NCI-H2196 (cell line): ENCODE measurements at regions not wholly inside any gene's neighbourhood (a gene's known extent, or its start where the extent isn't known, plus 50 kb on each side); places are given as distances from the start of the nearest gene placed in this dataset.

ENCODE experiments used
- DNase-seq: peaks from one replicate; lab custom pipeline; 2025; ENCODE audit not compliant: unreplicated experiment; lab: John Stamatoyannopoulos, UW

DNA sequence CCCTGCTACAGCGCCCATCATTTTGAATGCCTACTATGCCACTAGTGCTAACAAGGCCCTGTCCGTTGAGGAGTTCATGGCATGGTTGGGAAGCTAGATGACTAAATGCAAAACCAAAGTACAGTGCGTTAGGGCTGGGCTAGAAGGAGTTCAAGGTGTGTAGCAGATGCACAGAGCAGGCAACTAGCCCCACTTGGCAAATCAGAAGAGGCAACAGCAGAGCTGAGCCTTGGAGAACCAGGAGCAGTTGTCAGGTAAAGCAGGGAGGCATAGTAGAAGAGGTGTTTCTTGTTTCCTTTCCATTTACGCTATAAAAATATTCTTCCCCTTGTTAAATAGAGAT is 146.6 kb upstream of the CPEB2 start:
- no peak for DNase-seq

DNA sequence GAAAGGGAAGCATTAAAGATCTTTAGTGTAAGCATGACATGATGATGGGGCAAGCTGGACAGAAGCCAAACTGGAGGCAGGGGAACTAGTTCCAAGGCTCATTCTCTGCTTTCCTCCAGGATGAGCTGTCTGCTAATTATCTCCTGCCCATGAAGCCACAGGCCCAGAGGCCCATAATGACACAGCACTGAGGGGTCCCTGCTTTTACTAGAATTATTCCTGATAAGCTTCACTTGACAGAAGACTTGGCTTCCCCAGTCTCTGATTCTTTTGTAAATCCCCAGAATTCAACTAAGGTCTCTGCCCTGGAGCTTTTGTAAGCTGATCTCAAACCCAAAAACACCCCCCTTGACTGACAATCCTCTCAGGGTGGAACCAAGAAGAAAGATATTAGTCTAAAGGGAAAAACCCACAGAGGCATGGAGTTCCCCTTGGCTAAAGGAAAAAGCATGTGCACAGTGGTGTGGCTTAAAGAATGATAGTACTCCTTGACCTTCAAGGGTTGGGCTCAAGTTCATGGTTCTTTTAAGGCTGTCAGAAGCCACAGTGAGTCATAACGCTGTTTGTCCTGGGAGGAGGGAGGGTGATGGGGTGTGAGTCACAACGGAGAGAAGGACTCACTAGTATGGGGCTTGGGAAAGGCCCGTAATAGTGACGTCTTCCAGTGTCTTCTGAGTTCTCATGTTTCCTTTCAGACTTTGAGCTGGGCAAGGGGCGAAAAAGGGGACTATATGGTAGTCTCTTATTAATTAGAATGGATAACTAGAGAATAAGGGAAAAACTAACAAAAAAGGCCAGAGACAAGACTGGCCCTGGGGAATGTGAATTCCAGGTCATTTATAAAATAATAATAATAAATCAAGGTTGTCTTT is 146.0 kb upstream of the CPEB2 start:
- no peak for DNase-seq

GRCh38 chr4:14856934-14857235 is 145.4 kb upstream of the CPEB2 start:
- no peak for DNase-seq

DNA sequence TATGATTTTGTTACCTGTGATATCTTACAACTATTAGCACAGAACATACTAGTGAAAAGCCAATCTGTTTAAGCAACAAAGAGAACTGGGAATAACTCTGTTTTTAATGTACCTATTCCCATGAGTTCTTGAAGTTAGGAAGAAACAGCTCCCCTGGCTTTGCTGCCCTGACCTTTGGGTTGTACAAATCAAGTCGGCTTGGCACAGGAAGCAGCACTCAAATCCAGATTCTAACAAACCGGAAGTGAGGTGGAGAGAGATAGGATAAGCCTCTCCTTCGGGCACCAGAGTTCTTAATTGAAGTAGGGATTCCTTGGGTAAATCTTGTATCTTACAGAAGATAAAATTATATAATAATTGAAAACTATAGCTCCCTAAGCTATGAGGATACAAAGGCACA is 144.8 kb upstream of the CPEB2 start:
- no peak for DNase-seq

DNA sequence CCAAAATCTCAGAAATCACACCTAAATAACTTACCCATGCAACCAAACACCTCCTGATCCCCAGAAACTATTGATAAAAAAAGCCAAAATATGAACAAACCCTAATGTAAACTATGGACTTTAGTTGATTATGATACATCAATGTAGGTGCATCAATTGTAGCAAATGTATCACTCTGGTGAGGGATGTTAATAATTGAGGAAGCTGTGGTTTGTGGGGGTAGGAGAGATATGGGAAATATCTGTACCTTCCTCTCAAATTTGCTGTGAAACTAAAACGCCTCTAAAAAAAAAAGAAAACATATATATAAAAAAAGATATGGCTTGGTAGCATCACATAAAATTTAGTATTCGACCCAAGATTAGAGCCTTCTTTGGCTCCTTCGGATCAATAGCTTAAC is 144.3 kb upstream of the CPEB2 start:
- no peak for DNase-seq

- DNase-seq, result no peak
Measured at GRCh38 chr4:14862891-14863290, 139.4 kb upstream of the CPEB2 start.

DNA sequence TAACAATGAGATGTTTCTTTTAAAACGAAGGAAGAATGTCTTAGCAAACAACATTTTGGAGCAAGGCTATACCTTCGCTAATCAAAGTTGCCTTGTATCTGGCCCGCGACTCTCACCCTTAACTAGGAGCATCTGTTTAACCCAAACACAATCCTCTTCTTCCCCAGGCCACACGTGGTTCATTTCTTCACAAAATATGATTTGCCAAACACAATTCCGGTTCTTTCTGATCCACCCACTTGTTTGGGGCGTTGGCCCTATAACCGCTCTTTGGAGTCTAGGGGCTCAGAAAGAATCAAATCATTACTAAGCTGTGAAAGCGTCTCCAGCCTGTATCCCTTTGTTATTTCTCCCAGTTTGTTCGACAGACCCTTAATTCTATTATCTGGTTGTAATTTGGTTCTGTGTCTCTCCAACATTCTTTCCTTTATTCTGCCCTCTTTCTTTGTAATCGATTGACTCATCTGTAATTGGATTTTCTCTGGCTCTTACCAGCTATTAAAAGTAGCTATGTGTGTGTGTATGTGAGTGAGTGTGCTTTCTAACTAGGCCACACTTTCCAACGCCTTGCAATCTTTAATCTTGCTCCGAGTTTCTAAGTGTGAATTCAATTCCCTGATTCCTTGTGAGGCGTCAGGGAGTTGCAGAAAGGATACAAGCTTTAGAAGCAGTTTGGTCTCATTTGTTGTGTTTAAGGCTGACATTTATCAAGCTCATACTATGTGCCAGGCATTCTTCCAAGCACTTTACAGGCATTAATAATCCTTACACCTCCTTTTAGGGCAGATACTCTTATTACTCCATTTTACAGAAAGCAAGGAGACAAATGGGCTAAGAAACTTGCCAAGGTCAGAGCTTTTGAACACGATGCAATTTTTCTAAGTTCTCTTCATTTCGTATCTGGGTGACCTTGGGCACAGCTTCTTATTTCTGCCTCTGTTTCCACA is 138.6 kb upstream of the CPEB2 start:
- no peak for DNase-seq

DNA sequence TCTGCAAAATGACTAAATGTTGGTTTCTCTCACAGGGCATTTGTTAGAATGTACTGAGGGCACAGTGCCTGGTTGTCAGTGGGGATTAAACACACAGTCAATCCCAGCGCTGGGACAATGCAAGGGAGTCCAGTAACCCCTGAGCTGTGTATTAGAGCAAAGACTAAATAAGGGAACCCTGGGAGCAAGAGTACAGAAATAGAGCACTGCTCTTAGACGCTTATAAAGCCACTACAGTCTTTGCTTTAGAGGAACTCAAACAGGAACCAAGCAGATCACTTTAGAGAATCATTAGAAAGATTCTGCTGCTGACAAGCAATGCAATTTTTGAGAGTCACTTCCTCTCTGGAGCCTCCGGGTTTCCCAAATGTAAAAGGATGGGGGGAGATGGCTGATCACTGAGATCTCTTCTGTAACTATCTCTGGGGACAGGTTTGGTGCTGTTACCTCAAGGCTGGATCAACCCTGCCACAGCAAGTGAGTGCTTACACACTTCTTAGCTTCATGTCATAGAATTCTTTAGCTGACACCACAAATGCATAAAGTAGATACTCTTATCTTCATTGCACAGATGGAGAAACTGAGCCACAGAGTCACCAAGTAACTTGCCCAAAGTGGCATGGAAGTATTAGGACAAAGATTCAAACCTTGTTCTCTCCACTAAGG is 137.8 kb upstream of the CPEB2 start:
- DNase-seq, result no peak

DNA sequence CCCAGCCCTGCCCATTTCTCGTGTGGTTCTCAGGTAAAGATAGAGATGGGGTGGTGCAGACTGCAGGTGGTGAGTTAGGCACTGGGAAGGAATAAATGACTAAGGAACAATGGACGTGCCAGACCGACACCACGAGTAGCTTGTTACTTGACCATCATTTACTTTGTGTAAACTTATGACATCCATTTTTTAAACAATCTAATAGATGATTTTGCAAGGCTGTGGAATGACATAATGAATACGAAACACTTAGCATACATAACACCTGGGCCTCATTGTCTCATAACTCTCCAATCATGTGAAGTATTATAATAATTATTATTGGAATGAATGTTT is 137.3 kb upstream of the CPEB2 start:
- DNase-seq, result no peak

DNA sequence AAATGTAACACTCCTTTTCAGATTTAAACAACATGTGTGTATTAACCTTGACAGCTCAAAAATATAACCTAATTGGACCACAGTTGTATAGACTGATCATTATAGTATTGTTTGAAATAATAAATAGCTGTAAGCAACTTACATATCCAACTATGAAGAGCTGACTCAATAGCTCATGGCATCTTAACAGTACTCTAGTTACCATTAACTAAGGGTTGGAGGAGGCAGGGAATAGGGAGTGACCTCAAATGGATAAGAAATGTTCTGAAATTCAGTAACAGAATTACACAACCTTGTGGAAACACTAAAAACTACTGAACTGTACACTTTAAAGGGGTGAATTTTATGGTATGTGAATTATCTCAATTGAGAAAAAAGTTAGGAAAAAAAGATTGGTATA is 136.5 kb upstream of the CPEB2 start:
- DNase-seq, result no peak

- DNase-seq, result no peak
Measured at GRCh38 chr4:14867847-14868246, 134.4 kb upstream of the CPEB2 start.

GRCh38 chr4:14868426-14869395 is 133.6 kb upstream of the CPEB2 start:
- no peak for DNase-seq

DNA sequence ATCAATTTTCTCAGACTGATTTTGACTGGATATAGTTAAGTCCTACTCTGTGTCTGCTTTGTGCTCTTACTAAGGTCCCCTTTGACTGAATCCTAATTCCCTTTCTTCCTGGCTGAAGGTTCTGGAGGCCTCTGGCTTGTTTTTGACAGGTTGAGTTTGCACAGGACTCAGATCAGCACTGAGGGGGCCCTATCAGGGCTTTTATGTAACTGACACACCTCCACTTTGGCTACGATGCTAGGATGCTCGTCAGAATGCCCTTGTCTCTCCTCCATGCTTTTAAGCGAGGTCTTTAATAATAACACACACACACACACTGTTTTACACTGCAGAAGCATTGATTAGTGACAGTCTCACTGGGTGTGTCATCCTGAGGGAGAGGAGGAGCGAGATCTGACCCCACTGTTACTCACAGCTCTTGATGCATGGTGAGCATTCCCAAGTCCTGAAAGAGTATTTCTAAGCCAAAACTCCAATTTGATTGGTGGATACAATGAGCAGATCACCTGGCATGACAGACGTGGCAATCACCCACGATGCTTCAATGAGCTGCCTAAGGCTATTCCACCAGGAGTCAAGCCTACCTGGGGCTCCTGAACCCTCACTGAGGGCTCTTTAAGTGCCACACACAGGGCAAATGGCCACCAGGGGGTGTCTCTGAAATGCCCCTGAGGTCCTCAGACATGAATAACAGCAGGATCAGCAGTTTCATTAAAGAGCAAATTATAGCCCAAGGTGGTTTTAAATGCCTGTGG is 130.4 kb upstream of the CPEB2 start:
- DNase-seq, result no peak

DNA sequence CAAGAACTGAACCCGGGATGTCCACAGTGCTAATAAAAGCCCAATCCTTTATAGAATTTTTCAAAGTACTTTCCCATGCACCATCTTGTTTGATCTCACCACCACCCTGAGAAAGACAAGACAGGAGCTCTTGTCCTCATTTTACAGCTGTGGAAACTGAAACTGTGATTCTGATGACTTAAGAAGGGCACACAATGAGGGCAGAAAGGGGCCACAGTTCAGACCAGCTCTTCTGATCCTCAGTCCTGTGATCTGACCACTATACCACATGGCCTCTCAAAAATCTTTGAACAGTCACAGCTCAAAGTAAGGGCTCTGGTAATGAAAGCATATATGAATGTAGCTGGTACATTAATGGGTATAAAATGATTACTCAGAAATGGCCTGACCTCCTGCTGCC is 127.3 kb upstream of the CPEB2 start:
- no peak for DNase-seq

- DNase-seq, result no peak
Measured at GRCh38 chr4:14877246-14878225, 124.7 kb upstream of the CPEB2 start.

GRCh38 chr4:14878681-14879080 is 123.6 kb upstream of the CPEB2 start:
- DNase-seq, result no peak

GRCh38 chr4:14879683-14880082 is 122.6 kb upstream of the CPEB2 start:
- no peak for DNase-seq

- no peak for DNase-seq
Measured at GRCh38 chr4:14880805-14881204, 121.5 kb upstream of the CPEB2 start.

DNA sequence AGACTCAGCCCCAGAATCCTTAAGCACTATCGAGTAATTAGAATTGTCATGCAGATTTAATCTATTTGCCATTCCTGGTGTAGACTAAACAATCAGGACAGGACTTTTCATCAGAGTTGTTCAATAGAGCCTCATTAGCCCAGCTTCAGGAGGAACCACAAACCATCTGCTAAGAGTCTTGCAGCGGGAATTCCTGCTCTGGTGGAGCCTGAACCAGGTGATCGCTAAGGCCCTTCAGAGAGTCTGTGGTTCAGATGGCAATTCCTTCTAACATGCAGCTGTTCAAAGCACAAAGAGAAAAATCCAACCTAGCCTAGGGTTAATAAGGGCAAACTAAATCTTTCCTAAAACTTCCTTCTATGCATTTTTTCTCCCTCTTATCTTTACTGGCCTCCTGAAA is 119.1 kb upstream of the CPEB2 start:
- DNase-seq, result no peak
